ENCODE measurements at regions not wholly inside any gene's neighbourhood (a gene's known extent, or its start where the extent isn't known, plus 50 kb on each side); places are given as distances from the start of the nearest gene placed in this dataset.
A peak's percentile ranks its signal among the peaks of the same experiment; 100 is the strongest.

DNA sequence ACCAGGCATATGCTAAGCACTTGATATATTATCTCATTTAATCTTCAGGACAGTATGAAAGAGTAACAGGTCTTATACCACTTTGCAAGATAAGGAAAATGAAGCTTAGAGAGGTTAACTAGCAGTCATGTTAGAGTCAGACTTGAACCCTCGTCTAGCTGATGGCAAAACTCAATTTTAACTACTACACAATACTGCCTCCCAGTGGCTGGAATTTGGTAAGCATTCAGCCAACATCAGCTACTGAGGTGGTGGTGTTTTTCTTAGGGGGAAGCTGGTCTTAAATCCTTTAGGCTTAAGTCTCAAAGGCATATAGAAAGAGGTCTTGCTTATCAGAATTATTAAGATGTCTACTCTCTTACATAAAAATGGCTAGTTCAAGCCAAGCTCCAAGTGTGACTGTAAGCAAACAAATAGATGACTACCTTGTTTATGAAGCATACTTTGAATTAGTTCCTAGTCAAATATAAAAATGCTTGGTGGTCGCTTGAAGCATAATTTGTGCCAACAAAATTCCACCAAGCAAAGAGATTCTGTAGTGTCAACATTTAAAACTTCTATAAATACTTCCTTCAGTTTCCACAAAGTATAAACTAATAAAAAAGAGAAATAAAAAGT, 325.4 kb upstream of the FIGN start:
- ATAC-seq (ENCODE audit: low FRiP score) (no peak), DNase-seq (ENCODE audit: low spot score) (no peak)
- TF ChIP-seq, protein P1, sequence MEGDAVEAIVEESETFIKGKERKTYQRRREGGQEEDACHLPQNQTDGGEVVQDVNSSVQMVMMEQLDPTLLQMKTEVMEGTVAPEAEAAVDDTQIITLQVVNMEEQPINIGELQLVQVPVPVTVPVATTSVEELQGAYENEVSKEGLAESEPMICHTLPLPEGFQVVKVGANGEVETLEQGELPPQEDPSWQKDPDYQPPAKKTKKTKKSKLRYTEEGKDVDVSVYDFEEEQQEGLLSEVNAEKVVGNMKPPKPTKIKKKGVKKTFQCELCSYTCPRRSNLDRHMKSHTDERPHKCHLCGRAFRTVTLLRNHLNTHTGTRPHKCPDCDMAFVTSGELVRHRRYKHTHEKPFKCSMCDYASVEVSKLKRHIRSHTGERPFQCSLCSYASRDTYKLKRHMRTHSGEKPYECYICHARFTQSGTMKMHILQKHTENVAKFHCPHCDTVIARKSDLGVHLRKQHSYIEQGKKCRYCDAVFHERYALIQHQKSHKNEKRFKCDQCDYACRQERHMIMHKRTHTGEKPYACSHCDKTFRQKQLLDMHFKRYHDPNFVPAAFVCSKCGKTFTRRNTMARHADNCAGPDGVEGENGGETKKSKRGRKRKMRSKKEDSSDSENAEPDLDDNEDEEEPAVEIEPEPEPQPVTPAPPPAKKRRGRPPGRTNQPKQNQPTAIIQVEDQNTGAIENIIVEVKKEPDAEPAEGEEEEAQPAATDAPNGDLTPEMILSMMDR (IDR thresholded peaks at IDR 0.05): peak in 1 of 3 donors; percentile 11

DNA sequence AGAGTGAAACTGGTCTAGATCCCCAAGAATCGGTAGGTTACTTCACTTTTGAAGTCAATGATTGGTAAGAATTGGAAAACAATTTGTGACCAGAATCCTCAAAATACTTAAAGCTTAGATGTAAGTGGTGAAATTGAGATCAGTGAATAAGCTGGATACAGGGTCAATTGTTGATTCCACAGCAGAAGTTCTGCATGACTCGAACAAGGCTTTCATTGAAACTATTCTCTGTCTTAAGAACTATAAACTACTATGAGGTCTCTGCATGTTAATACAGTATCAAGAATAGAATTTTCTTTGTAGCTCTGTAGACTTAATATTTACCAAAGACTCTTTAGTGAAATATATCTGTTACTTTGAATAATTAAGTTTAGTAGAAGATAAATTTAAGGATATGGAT, 324.2 kb upstream of the FIGN start:
- no peak for DNase-seq (ENCODE audit: low spot score)
- TF ChIP-seq, protein P1 (IDR thresholded peaks at IDR 0.05): no peak
- no peak for ATAC-seq (ENCODE audit: low FRiP score)

DNA sequence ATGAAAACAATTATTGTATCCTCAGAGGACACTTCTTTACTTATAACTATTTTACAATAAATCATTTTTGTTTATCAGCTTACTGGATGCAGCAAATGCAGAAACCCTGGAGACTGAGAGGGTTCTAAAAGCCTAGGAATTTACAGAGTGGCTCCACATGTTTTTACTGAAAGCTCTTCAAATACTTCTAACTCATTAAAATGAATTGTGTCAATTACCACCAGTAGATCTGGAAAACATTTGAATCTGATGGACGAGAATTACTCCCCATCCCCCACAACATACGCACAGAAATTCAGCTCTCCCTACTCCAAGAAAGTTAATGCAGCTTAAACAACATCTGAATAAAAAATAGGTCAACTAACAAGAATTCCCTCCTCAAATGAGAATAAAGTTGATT, 319.8 kb upstream of the FIGN start:
- ATAC-seq (ENCODE audit: low FRiP score) (no peak), DNase-seq (ENCODE audit: low spot score) (no peak)
- TF ChIP-seq, protein P1 (IDR thresholded peaks at IDR 0.05): no peak

DNA sequence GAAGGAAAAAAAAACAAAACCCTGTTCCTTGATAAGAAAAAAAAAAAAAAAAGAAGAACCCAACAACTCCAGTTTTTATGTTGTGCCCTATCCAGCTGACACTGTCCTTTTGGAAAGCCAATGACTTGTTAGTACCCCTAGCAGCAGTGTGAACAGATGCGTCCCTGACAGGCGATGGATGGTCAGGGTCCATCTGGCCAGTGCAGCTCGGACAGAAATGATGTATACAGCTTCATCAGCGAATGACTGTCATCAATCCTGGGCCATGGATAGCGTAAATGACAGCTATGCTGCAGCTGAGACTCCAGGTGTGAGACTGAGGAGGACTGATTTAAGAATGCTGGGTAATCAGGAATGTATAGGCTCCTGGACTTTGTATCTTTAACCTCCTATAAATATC, 318.8 kb upstream of the FIGN start:
- DNase-seq (ENCODE audit: low spot score) (no peak), ATAC-seq (ENCODE audit: low FRiP score) (no peak)
- TF ChIP-seq, protein P1 (IDR thresholded peaks at IDR 0.05): no peak

DNA sequence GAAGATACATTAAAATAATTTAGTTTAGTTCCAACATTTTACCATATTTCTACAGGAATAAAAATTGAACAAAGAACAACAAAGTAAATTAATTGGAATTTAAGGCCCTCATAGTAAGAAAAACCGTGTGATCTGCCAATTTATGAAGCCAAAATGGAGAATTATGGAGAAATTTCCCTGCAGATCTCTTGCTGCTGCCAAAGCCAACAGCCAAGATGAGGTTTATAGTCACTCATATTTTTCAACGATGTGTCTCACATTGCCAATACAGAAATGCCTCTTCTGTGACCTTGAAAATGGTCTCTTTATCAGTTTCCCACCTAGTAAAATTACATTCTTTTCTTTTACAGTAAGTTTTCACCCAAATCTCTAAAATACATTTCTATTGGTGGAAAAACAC, 317.2 kb upstream of the FIGN start:
- no peak for DNase-seq (ENCODE audit: low spot score)
- TF ChIP-seq, protein P1 (IDR thresholded peaks at IDR 0.05): no peak
- no peak for ATAC-seq (ENCODE audit: low FRiP score)

DNA sequence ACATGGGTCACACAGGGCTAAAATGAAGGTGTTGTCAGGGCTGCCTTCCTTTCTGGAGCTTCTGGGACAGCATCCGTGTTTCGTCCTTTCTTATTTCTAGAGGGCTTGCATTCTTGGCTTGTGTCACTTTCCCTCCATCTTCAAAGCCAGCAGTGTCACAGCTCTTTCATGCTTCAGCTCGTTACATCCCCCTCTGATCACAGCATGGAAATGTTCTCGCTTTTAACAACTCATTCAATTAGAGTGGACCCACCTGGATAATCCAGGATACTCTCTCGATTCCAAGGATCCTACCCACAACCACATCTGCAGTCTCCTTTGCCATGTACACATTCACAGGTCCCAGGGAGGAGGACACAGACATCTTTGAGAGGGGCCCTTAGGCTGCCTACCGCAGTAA, 316.2 kb upstream of the FIGN start:
- TF ChIP-seq, protein P1 (IDR thresholded peaks at IDR 0.05): no peak
- no peak for ATAC-seq (ENCODE audit: low FRiP score)
- DNase-seq (ENCODE audit: low spot score): no peak

DNA sequence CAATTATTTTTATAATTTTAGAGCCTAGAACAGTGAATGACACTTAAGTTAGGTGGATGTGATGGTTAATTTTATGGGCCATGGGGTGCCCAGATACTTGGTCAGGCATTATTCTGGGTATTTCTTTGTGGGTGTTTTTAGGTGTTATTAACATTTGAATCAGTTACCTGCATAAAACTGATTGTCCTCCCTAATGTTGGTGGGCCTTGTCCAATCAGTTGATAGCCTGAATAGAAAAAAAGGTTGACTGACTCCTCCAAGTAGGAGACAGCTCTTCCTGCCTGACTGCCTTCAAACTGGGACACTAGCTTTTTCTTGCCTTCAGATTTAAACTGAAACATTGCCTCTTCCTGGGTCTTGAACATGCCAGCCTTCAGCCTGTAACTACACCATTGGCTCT, 312.9 kb upstream of the FIGN start:
- DNase-seq (ENCODE audit: low spot score) (no peak), ATAC-seq (ENCODE audit: low FRiP score) (no peak)
- TF ChIP-seq, protein P1 (IDR thresholded peaks at IDR 0.05): no peak

Measured in omental fat pad (tissue), 3 donors.